Stimulated activated CD4-positive, alpha-beta T cell treated with anti-CD3 and anti-CD28 coated beads, Interleukin-4, amount 100 ng/mL, for 1 hour (primary cell): ENCODE measurements at regions not wholly inside any gene's neighbourhood (a gene's known extent, or its start where the extent isn't known, plus 50 kb on each side); places are given as distances from the start of the nearest gene placed in this dataset.
"Not testable (repeated sequence)": the region's sequence is repeated elsewhere in the genome, so short reads cannot be mapped to it uniquely, and the experiment has no call there.

Experiments used
- DNase-seq: peaks from one replicate; pipeline ENCODE4 v3.0.0-alpha.2; 2020

- DNase-seq: no peak
These were observed 438.5 kb upstream of the NUDT12 start for GRCh38 chr5:104001136-104001535.

DNA sequence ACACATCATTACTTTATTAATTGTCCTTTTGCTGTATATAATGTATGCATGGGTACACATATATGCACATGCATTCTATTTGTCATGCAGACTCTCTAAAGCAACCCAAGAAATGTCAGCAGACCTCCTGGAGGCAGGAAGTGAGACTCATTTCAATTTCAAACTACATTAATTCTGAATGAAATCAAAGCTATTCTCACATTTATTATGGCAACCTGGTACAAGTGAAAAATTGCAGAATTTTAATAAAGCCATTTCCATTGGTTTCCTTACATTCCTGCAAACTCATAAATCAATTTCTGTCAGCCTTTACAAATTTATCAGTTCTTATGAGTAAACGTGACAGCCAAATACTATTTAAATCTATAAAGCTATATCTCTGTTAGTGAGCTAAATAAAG is 430.4 kb upstream of the NUDT12 start:
- DNase-seq: no peak

DNA sequence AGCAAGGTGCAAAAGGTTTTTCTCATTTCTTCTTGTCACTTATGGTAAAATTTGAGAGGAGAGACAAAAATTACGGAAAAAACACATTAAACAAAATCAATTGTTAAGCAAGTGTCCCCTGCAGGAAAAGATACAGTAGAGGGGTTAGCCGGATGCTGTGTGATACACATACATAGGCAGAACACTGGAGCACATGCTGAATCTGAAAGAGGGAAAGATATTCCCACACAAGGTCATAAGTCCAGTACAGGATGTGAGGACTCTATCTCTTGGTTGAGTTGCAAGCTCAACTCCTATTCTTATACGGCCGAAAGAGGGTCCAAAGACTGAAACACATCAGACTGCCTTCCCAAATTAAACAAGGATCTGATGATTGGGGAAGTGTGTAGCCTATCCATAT is 427.5 kb upstream of the NUDT12 start:
- DNase-seq: no peak

GRCh38 chr5:103981592-103981991 is 419.0 kb upstream of the NUDT12 start:
- no peak for DNase-seq

DNA sequence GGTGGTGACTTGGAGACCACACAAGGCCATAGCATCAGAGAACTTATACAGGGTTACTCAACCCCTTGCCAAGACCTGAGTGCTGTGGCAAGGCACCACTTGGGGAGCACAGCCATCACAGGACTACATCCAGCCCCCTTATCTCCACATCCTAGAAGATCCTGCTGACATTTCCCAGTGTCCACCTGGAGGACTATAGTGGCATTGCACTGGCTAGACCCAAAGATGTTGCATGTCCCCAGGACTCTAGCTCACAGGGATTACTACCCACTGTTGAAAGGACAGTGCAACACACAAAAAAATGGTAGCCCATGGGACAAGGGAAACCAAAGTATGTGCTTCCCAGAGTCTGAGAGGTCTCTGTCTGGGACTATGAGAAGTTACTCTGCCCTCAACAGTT is 411.1 kb upstream of the NUDT12 start:
- DNase-seq: no peak

- DNase-seq: not testable (repeated sequence)
These were observed 403.7 kb upstream of the NUDT12 start for GRCh38 chr5:103966295-103966694.

DNA sequence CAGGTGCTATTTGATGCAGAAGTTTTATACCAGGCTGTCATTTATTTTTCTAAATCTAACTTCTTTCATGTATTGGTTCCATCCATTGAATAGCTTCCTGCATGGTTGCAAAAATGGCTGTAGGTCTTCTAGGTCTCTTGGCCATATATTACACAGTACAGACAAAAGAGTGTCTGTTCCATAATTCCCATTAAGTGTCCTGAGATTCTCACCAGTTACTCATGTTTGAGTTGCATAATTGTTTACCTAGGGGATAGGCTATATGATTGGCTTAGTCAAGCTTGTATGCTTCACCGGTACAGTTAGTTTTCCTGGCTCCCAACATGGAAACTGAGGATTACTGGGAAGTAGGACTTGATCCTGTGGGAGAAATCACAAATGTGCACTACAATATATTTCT is 399.4 kb upstream of the NUDT12 start:
- no peak for DNase-seq

DNA sequence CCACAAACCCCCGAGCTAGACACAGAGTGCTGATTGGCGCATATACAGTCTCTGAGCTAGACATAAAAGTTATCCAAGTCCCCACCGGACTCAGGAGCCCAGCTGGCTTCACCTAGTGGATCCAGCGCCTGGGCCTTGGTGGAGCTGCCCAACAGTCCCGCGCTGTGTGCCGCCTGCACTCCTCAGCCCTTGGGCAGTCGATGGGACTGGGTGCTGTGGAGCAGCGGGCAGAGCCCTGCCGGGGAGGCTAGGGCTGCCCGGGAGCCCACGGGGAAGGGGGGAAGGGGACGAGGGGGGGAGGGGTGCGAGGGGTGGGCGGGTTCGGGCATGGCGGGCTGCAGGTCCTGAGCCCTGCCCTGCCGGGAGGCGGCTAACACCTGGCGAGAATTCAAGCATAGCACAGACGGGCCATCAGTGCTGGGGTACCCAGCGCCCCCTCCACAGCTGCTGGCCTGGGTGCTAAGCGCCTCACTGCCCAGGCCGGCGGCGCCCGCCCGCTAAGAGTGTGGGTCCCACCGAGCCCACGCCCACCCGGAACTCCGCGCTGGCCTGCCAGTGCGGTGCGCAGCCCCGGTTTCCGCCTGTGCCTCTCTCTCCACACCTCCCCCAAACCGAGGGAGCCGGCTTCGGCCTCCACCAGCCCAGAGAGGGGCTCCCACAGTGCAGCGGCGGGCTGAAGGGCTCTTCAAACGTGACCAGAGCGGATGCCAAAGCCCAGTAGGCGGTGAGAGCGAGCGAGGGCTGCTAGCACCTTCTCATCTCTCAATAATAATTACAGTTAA is 391.2 kb upstream of the NUDT12 start:
- DNase-seq: no peak

DNA sequence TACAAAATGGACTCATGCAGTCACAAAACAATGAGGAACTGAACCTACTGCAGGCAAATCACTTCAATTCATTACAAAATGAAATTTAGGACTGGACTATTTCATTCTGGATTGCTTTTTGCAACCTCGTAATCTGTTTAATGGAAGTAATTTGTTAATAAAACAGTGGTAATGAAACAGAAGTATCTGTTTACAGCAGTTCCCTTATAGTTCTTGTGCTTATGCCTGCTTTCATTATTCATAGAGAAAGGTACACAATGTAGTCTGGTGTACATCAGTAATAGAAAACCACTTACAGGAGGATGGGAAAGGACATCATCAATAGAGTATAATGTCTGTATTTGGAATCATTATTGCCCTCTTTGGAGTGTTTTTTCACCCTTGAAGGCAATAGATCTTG is 389.2 kb upstream of the NUDT12 start:
- no peak for DNase-seq

DNA sequence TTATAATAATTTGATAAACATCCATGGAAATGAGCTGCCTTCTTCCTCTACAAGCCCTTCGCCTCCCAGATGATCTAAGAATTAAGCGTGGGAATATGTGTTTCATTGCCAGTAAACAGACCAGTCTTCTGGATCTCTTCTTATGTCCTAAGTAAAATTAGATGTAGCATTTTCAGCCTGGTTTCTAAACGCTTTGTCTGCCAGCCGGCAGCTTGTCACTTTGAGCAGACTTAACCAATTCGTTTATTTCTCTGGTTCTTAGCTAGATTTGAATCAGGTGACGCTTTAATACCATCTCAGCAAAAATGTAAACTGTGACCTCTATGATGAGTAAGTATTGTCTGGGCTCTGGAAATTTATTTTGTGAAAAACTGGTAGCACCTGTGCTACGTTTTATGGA is 380.6 kb upstream of the NUDT12 start:
- no peak for DNase-seq

GRCh38 chr5:103942587-103943186 is 380.1 kb upstream of the NUDT12 start:
- DNase-seq: no peak

DNA sequence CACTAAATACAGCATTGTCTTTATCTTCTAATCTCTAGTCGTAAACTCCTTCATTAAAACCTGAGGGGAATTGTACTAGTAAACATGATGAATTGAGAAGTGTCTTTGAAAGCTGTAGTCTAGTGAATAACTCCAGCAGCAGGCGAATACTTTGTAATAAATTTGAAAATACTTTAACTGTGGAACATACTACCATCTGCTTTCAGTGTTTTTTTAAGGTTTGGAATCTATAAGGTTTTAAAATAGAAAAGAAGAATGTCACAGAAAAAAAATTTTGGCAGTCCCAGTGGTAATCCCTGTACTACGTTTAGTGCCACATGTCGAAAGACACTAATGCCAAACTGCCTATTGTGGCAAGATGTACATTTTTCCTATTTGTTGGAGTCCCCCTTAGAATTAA is 379.0 kb upstream of the NUDT12 start:
- DNase-seq: no peak

DNA sequence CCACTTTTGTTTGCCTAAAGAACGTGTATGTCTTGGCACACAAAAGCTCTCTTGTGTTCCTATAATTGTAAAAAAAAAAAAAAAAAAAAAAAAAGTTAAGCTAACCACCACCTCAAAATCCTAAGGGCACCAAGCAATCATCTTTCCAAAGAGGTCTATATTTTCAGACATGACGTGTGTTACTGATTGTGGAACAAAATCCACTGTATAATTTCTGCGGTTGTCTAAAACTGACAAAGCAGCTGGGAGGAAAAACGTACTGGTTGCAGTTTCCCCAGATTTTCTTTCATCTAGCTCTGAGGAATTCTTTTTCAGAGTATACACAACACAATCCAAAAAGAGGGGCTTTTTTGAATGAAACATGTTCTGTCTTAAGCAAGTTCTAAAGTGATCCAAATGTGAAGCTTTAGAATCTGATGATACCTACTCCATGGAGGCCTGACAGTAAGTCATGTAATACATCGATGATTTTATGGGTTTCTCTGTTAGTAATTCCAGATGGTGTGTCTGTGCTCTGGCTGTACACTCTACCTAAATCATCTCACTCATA is 375.6 kb upstream of the NUDT12 start:
- no peak for DNase-seq

DNA sequence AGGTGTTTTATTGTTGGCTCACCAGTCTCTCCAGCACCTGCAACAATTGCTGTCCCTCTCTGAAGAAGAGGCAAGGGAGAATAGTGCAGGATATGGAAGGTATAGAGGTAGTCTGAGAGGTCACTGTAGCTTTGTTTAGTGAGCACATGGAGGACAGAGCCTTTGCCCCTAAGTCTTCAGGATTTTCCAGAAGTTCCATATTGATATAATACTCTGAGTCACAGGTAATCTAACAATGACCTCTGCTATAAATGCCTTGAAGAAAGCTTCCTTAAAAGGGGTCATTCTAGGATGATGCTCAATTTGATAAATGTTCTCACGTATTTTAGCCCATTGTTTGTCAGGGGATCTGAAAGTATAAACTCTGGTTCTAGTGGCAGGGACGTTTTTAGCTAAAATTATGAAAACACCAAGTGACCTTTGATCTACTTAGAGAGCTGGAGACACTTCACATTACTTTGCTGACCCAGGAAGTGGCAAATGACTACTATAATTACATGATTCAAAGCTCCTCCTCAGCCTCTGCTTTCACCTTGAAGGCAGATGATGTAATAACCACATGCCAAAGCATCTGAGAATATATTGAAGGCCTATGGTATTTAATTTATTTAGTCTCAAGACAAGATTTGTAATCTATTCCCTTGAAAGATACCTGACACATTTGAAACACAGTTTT is 366.9 kb upstream of the NUDT12 start:
- DNase-seq: no peak

GRCh38 chr5:103927739-103928138 is 365.1 kb upstream of the NUDT12 start:
- no peak for DNase-seq

GRCh38 chr5:103923616-103924168 is 361.1 kb upstream of the NUDT12 start:
- DNase-seq: no peak

- no peak for DNase-seq
These were observed 356.9 kb upstream of the NUDT12 start for GRCh38 chr5:103919506-103919905.

DNA sequence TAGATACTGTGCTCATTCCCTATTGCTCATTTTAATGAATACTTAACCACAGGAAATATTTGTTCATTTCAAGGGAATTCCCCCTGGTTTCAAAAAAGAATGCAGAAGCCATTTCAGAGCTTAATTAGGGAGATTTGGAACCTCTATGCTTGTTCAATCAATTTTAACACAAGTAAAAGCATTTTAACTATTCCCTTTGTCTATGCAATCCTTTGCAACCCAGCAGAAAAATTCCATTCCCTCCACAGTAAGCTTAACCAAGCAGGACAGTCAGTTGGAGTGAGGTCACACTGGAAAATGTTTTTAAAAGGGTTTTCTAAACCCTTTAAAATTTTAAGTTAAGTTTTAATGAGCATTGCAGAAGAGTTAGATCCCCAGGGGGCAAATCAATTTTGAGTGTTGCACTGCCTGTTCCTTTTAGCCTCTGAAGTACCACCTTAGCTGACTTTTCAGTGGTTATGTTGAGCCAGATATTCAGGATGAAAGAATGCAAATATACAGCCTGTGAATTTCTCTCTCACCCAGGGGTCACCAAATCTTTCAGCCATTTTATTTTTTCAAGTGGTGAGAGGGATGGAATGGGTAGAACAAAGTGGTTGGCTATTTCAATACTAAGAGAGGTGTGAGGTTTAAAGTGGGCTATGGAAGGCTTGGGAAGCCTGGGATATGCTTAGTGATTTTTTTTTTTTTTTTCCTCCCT is 356.2 kb upstream of the NUDT12 start:
- DNase-seq: no peak

- no peak for DNase-seq
These were observed 352.5 kb upstream of the NUDT12 start for GRCh38 chr5:103915081-103915480.

GRCh38 chr5:103910786-103911185 is 348.2 kb upstream of the NUDT12 start:
- no peak for DNase-seq

DNA sequence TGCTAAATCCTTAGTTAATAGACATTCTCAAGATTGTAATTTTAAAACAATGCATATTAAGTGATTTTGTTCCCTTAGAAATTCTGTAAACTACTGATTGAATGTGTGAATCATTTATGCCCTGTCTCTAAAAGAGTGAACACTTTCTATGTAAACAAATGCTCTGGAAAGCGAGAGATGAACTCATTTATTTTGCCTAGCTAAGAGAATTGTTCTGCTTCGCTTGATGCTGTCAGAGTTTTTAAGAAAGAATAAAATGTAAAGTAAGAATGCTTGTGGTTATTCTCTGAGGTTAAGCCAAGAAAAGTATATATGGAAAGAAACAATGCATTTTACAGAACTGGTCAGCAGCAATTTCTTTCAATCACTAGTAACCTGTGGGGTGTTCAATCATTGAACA is 347.4 kb upstream of the NUDT12 start:
- no peak for DNase-seq

GRCh38 chr5:103909391-103909790 is 346.8 kb upstream of the NUDT12 start:
- no peak for DNase-seq
